ENCODE measurements at regions not wholly inside any gene's neighbourhood (a gene's known extent, or its start where the extent isn't known, plus 50 kb on each side); places are given as distances from the start of the nearest gene placed in this dataset.
"Not testable (repeated sequence)": the region's sequence is repeated elsewhere in the genome, so short reads cannot be mapped to it uniquely, and the experiment has no call there.

DNA sequence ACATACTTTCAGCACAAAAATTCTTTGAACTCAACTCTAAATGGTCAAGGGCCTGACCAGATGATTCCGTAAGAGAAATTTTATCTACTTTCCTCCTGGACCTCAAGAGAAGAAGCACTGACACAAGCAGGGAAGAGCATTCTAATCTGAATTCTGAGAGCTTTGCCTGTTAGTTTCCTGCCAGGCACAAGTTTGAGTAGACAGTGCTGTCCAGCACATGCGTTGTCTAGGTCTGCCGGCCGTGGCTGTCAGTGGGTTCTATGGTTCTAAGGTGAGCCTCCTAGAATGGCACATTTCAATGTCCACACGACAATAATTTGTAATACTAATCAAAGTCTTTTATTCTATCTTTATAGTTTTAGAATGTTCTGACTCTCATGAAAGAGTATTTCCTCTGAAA, 91.9 kb downstream of the RFPL4B start:
- Mint-ChIP-seq H3K27me3 (no peaks in the 10 kb centered on the region), H3K36me3 (ENCODE audit: low read depth) (no peaks in the 10 kb centered on the region), H3K4me1 (ENCODE audit: low read depth) (no peaks in the 10 kb centered on the region), H3K9me3 (no peaks in the 10 kb centered on the region), H3K27ac (no peak overlapping the region), H3K4me3 (no peak overlapping the region)

DNA sequence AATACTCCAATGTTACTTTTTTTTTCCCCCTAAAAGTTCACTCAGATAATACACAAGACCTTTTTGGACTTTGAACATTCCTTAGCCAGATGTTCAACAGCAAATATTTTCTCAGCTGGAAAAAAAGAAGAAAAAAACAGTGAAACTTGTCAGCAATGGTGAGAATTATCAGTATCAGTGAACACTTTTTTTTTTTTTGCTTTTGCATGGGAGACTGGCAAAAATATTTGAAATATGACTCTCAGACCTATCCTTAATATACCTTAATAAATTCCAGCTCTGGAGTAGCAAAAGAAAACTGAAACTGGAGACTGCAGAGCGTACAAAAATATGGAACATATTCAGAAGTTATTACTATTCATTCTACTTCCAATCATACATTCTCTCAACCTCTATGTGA, 92.3 kb downstream of the RFPL4B start:
- Mint-ChIP-seq H3K4me3 (no peak overlapping the region), H3K27ac (no peak overlapping the region), H3K36me3 (ENCODE audit: low read depth) (no peaks in the 10 kb centered on the region), H3K27me3 (no peaks in the 10 kb centered on the region), H3K9me3 (no peaks in the 10 kb centered on the region), H3K4me1 (ENCODE audit: low read depth) (no peaks in the 10 kb centered on the region)

GRCh38 chr6:112441607-112442006, 94.5 kb downstream of the RFPL4B start:
- Mint-ChIP-seq H3K27ac (no peak overlapping the region), H3K4me1 (ENCODE audit: low read depth) (no peaks in the 10 kb centered on the region), H3K36me3 (ENCODE audit: low read depth) (no peaks in the 10 kb centered on the region), H3K4me3 (no peak overlapping the region), H3K27me3 (no peaks in the 10 kb centered on the region), H3K9me3 (no peaks in the 10 kb centered on the region)

GRCh38 chr6:112443179-112444065, 96.3 kb downstream of the RFPL4B start:
- Mint-ChIP-seq H3K36me3 (ENCODE audit: low read depth) (no peaks in the 10 kb centered on the region), H3K4me3 (no peak overlapping the region), H3K27me3 (no peaks in the 10 kb centered on the region), H3K27ac (no peak overlapping the region), H3K9me3 (no peaks in the 10 kb centered on the region), H3K4me1 (ENCODE audit: low read depth) (no peaks in the 10 kb centered on the region)

DNA sequence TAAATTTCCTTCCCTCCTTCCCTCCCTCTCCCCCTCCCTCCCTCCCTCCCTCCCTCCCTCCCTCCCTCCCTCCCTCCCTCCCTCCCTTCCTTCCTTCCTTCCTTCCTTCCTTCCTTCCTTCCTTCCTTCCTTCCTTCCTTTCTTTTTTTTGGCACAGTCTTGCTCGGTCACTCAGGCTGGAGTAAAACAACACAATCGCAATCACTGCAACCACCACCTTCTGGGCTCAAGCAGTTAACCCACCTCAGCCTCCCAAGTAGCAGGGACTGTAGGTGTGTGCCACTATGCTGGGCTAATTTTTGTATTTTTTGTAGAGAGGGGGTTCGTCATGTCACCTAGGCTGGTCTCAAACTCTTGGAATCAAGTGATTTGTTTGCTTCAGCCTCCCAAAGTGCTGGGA, 101.7 kb downstream of the RFPL4B start:
- H3K27ac Mint-ChIP-seq; H3K36me3 Mint-ChIP-seq (ENCODE audit: low read depth); H3K27me3 Mint-ChIP-seq; H3K9me3 Mint-ChIP-seq; H3K4me3 Mint-ChIP-seq; H3K4me1 Mint-ChIP-seq (ENCODE audit: low read depth): not testable (repeated sequence)

DNA sequence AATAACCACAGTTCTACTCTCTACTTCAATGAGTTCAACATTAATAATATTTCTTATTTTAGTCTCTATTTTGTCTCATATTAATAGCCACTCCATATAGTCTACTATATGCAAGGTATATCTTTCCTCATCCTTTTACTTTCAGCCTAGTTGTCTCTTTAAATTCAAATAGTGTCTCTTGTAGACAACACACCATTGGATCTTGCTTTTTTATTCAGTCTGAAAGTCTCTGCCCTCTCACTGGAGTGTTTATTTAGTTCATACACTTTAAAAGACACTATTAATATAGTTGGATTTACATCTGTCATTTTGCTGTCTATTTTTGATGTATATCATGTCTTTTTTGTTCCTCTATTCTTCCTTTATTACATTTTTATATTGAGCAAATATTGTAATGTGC, 103.5 kb downstream of the RFPL4B start:
- H3K36me3 Mint-ChIP-seq (ENCODE audit: low read depth), result no peaks in the 10 kb centered on the region
- H3K27ac Mint-ChIP-seq, result no peak overlapping the region
- peaks cover 4% of the 10 kb centered on the region for H3K9me3 Mint-ChIP-seq
- no peaks in the 10 kb centered on the region for H3K4me1 Mint-ChIP-seq (ENCODE audit: low read depth)
- H3K4me3 Mint-ChIP-seq, result no peak overlapping the region
- no peaks in the 10 kb centered on the region for H3K27me3 Mint-ChIP-seq

GRCh38 chr6:112457886-112458285, 110.8 kb downstream of the RFPL4B start:
- Mint-ChIP-seq H3K4me3 (no peak overlapping the region), H3K27ac (no peak overlapping the region), H3K27me3 (peaks cover 5% of the 10 kb centered on the region), H3K36me3 (ENCODE audit: low read depth) (no peaks in the 10 kb centered on the region), H3K4me1 (ENCODE audit: low read depth) (no peaks in the 10 kb centered on the region), H3K9me3 (no peaks in the 10 kb centered on the region)

GRCh38 chr6:112459758-112460304, 112.7 kb downstream of the RFPL4B start:
- H3K27me3 Mint-ChIP-seq, result peaks cover 5% of the 10 kb centered on the region
- H3K4me1 Mint-ChIP-seq (ENCODE audit: low read depth), result no peaks in the 10 kb centered on the region
- H3K36me3 Mint-ChIP-seq (ENCODE audit: low read depth), result no peaks in the 10 kb centered on the region
- no peak overlapping the region for H3K27ac Mint-ChIP-seq
- H3K4me3 Mint-ChIP-seq, result no peak overlapping the region
- H3K9me3 Mint-ChIP-seq, result no peaks in the 10 kb centered on the region

- H3K9me3 Mint-ChIP-seq, result no peaks in the 10 kb centered on the region
These were observed 118.0 kb downstream of the RFPL4B start for GRCh38 chr6:112464901-112465665.

GRCh38 chr6:112466373-112467151, 119.4 kb downstream of the RFPL4B start:
- H3K27me3 Mint-ChIP-seq, result no peaks in the 10 kb centered on the region
- no peaks in the 10 kb centered on the region for H3K9me3 Mint-ChIP-seq
- no peak overlapping the region for H3K27ac Mint-ChIP-seq
- no peaks in the 10 kb centered on the region for H3K4me1 Mint-ChIP-seq (ENCODE audit: low read depth)
- H3K4me3 Mint-ChIP-seq, result no peak overlapping the region
- H3K36me3 Mint-ChIP-seq (ENCODE audit: low read depth), result no peaks in the 10 kb centered on the region

More at GRCh38 chr6:112464901-112465665, 118.0 kb downstream of the RFPL4B start:
- no peaks in the 10 kb centered on the region for H3K27me3 Mint-ChIP-seq
- H3K4me3 Mint-ChIP-seq, result no peak overlapping the region
- no peaks in the 10 kb centered on the region for H3K36me3 Mint-ChIP-seq (ENCODE audit: low read depth)
- H3K27ac Mint-ChIP-seq, result no peak overlapping the region
- no peaks in the 10 kb centered on the region for H3K4me1 Mint-ChIP-seq (ENCODE audit: low read depth)

DNA sequence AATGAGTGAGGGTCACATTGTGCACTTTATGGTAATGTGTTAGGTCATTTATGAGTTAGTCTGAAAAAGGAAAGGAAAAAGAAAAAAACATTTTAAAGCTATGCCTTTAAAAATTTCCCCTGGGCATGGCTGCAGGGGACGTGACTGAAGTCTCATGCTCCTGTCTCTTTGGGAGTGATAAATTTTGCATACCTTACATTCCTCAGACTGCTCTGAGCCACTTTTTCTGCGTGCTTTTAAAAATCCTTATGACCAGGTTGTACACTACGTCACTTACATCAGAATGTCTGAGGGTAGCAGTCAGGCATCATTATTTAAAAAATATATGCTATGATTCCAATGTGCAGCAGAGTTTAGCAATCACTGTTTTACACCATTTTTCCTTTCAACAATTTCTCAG, 121.2 kb downstream of the RFPL4B start:
- Mint-ChIP-seq H3K9me3 (no peaks in the 10 kb centered on the region), H3K27ac (no peak overlapping the region), H3K4me3 (no peak overlapping the region)

GRCh38 chr6:112469306-112469705, 122.2 kb downstream of the RFPL4B start:
- H3K27me3 Mint-ChIP-seq, result no peaks in the 10 kb centered on the region
- no peaks in the 10 kb centered on the region for H3K36me3 Mint-ChIP-seq (ENCODE audit: low read depth)
- H3K4me3 Mint-ChIP-seq, result no peak overlapping the region
- H3K27ac Mint-ChIP-seq, result no peak overlapping the region
- H3K9me3 Mint-ChIP-seq, result no peaks in the 10 kb centered on the region
- no peaks in the 10 kb centered on the region for H3K4me1 Mint-ChIP-seq (ENCODE audit: low read depth)

More for the DNA sequence above, 121.2 kb downstream of the RFPL4B start:
- H3K27me3 Mint-ChIP-seq, result no peaks in the 10 kb centered on the region
- no peaks in the 10 kb centered on the region for H3K4me1 Mint-ChIP-seq (ENCODE audit: low read depth)
- no peaks in the 10 kb centered on the region for H3K36me3 Mint-ChIP-seq (ENCODE audit: low read depth)

- H3K27me3 Mint-ChIP-seq, result no peaks in the 10 kb centered on the region
- H3K4me1 Mint-ChIP-seq (ENCODE audit: low read depth), result no peaks in the 10 kb centered on the region
- H3K27ac Mint-ChIP-seq, result no peak overlapping the region
- no peaks in the 10 kb centered on the region for H3K9me3 Mint-ChIP-seq
- H3K36me3 Mint-ChIP-seq (ENCODE audit: low read depth), result no peaks in the 10 kb centered on the region
- no peak overlapping the region for H3K4me3 Mint-ChIP-seq
These were observed 123.2 kb downstream of the RFPL4B start for GRCh38 chr6:112470376-112470775.

- Mint-ChIP-seq H3K4me3 (no peak overlapping the region), H3K9me3 (no peaks in the 10 kb centered on the region), H3K4me1 (ENCODE audit: low read depth) (no peaks in the 10 kb centered on the region), H3K27me3 (no peaks in the 10 kb centered on the region), H3K36me3 (ENCODE audit: low read depth) (no peaks in the 10 kb centered on the region), H3K27ac (no peak overlapping the region)
These were observed 123.8 kb downstream of the RFPL4B start for GRCh38 chr6:112470950-112471349.

DNA sequence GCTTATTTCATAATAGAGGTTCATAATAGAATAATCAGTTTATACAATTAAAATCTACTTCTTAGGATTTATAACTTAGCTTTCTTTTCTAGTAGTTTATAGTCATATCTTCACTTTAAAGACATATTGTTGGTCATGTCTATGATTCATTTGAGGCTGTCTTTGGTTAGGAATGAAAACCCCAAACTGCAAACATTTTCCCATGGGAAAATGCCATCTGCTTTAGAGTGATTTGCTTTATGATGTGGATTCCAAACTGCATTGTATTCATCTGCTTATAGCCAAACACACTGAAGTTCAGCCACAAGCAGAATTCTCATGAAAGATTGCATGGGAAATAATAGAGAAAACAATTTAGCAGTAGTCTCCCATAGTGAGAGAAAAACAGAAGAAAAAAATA, 128.0 kb downstream of the RFPL4B start:
- Mint-ChIP-seq H3K4me1 (ENCODE audit: low read depth) (peaks cover 3% of the 10 kb centered on the region), H3K27me3 (no peaks in the 10 kb centered on the region), H3K36me3 (ENCODE audit: low read depth) (no peaks in the 10 kb centered on the region), H3K4me3 (no peak overlapping the region), H3K9me3 (no peaks in the 10 kb centered on the region), H3K27ac (no peak overlapping the region)
